ENCODE measurements at regions not wholly inside any gene's neighbourhood (a gene's known extent, or its start where the extent isn't known, plus 50 kb on each side); places are given as distances from the start of the nearest gene placed in this dataset.

DNA sequence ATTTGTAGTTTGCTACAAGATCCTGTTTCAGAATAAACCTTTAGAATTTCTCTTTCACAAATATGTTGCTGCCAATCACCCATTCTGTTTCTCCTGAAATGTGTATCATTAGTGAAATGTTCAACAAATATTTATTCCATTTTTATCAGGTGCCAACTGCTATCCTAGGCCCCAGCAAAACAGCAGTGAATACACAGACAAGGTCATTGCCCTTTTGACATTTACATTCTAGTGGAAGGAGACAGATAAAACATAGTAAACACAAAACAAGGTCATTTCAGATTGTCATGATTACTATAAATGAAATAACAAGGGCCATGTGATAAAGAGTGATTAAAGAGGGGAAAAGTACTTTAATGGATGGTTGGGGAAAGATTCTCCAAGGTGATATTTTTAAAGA lies 404.8 kb upstream of the PHF14 start:
- TF ChIP-seq CTCF (IDR thresholded peaks at IDR 0.05; ENCODE audit: low read depth, low read length), result no peak
- H3K4me3 ChIP-seq (replicated peaks in 1 of 2; ENCODE audit: low read depth in 2 of 2, low read length in 2 of 2), result no peak overlapping the region
- no peak for DNase-seq (ENCODE audit: low read depth in 2 of 2)

DNA sequence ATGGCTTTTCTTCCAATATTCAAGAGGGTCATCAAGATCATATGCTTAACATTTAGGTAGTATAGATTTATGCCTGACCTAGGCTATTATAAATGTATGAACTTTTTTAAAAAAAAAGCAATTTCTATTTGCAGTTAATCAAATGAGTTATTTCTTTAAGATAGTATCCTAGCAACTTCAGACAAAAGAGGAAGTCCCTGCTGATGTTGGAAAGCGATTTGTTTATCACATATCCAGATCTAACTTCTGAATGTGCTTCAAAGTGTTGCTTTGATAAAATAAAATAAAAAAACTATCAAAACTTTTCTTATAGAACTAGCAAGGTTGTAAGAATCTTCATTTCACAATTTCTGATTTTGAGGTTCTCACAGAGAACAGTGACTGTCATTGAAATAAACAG lies 401.9 kb upstream of the PHF14 start:
- no peak for TF ChIP-seq CTCF (IDR thresholded peaks at IDR 0.05; ENCODE audit: low read depth, low read length)

DNA sequence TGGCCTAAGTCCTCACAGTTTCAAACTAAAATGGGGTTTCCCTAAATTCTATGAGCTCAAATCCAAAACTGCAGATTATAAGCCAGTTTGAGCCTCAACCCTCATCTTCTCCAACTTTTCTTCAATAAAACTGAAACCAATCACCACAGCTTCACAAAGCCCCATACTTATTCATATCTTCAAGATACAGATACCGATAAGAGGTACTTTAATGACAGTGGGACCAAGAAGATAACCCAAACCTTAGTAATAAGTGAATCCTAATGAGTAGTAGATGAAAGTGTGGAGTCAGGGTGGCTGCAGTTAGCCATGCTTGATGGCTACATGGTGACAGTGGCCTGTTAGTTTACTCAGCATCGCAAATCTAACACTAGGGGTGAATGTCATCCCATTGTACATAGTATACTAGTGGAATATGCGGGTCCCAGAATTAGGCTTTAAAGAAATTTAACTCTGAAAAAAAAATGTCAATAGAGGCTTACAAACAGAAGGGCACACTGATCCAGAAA lies 395.8 kb upstream of the PHF14 start:
- H3K4me3 ChIP-seq (replicated peaks in 1 of 2; ENCODE audit: low read depth in 2 of 2, low read length in 2 of 2), result no peak overlapping the region
- TF ChIP-seq CTCF (IDR thresholded peaks at IDR 0.05; ENCODE audit: low read depth, low read length), result no peak
- no peak for DNase-seq (ENCODE audit: low read depth in 2 of 2)

More for the DNA sequence above, 401.9 kb upstream of the PHF14 start:
- H3K4me3 ChIP-seq (replicated peaks in 1 of 2; ENCODE audit: low read depth in 2 of 2, low read length in 2 of 2), result no peak overlapping the region
- no peak for DNase-seq (ENCODE audit: low read depth in 2 of 2)

DNA sequence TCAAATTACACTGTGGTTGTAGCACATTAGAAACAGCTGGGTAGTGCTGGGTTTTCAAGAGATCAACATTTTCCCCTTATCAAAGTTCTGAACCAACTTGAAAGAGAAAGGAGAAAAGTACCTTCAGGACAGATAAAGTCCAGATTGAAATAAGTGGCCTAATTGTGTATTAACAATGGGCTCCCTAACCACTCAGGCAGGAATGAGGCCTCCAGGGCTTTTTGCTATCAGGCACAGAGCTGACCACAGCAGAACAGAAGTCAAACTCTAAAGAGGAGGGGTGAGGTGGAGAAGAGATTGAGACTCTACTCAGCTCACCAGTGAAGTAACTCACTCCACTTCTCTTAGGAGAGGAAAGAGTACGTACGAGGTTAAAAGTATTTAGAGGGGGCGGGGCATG lies 394.1 kb upstream of the PHF14 start:
- no peak for TF ChIP-seq CTCF (IDR thresholded peaks at IDR 0.05; ENCODE audit: low read depth, low read length)
- no peak for DNase-seq (ENCODE audit: low read depth in 2 of 2)
- H3K4me3 ChIP-seq (replicated peaks in 1 of 2; ENCODE audit: low read depth in 2 of 2, low read length in 2 of 2), result no peak overlapping the region

- no peak for TF ChIP-seq CTCF (IDR thresholded peaks at IDR 0.05; ENCODE audit: low read depth, low read length)
- no peak overlapping the region for H3K4me3 ChIP-seq (replicated peaks in 1 of 2; ENCODE audit: low read depth in 2 of 2, low read length in 2 of 2)
- DNase-seq (ENCODE audit: low read depth in 2 of 2), result no peak
Observed at GRCh38 chr7:10584886-10585285, 388.8 kb upstream of the PHF14 start.

- no peak for TF ChIP-seq CTCF (IDR thresholded peaks at IDR 0.05; ENCODE audit: low read depth, low read length)
- H3K4me3 ChIP-seq (replicated peaks in 1 of 2; ENCODE audit: low read depth in 2 of 2, low read length in 2 of 2), result no peak overlapping the region
- DNase-seq (ENCODE audit: low read depth in 2 of 2), result no peak
Observed at GRCh38 chr7:10588084-10588483, 385.6 kb upstream of the PHF14 start.

- H3K4me3 ChIP-seq (replicated peaks in 1 of 2; ENCODE audit: low read depth in 2 of 2, low read length in 2 of 2), result no peak overlapping the region
- DNase-seq (ENCODE audit: low read depth in 2 of 2), result no peak
- no peak for TF ChIP-seq CTCF (IDR thresholded peaks at IDR 0.05; ENCODE audit: low read depth, low read length)
Observed at GRCh38 chr7:10592604-10593003, 381.1 kb upstream of the PHF14 start.

All from cardiac fibroblast (primary cell).